HG03342 (cell line): ENCODE measurements at regions not wholly inside any gene's neighbourhood (a gene's known extent, or its start where the extent isn't known, plus 50 kb on each side); places are given as distances from the start of the nearest gene placed in this dataset.

Experiments used
- ATAC-seq: cut with Tn5 transposase; IDR thresholded peaks from one replicate; pipeline ENCODE4 v1.9.1; 2021; ENCODE audit warnings: mild to moderate bottlenecking, moderate library complexity; ENCODE audit not compliant: unreplicated experiment

DNA sequence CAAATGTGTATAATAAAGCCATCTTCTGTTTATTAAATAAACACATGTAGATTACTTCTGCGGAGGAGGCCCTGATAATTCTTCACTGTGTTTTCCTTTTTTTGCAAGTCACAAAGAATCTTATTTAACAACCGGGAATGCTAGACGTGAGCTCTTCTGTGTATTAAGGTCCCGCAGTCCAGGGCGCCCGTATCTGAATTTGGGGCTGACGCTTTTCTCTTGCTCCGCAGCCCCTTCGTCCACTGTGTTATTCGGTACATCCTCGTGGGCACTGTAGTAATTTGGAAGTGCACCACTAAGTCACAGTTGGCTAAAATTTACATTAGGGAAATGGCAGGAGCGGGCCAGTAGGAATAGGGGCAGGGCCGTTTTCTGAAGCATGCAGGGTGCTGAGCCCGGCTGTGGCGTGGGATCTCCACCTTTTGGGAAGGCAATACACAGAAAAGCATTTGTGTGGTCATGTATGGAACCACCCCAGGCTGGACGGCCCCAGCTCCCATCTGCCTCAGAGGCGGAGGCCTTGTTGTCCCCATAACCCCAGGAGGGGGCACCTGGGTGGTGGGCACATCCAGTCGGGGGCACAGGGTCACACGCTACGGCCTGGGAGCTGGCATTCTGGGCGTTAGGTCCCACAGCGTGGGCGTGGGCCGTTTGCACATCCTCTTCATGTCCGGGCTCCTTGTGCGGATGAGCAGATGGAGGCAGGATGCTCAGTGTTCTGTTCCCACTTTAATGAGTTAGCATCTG is 258.7 kb upstream of the IRX4 start:
- no peak for ATAC-seq

GRCh38 chr5:2140501-2141175 is 257.9 kb upstream of the IRX4 start:
- ATAC-seq, result no peak

- no peak for ATAC-seq
Measured at GRCh38 chr5:2139478-2139877, 256.8 kb upstream of the IRX4 start.

- no peak for ATAC-seq
Measured at GRCh38 chr5:2138896-2139295, 256.2 kb upstream of the IRX4 start.

- ATAC-seq, result no peak
Measured at GRCh38 chr5:2137444-2138050, 254.8 kb upstream of the IRX4 start.

DNA sequence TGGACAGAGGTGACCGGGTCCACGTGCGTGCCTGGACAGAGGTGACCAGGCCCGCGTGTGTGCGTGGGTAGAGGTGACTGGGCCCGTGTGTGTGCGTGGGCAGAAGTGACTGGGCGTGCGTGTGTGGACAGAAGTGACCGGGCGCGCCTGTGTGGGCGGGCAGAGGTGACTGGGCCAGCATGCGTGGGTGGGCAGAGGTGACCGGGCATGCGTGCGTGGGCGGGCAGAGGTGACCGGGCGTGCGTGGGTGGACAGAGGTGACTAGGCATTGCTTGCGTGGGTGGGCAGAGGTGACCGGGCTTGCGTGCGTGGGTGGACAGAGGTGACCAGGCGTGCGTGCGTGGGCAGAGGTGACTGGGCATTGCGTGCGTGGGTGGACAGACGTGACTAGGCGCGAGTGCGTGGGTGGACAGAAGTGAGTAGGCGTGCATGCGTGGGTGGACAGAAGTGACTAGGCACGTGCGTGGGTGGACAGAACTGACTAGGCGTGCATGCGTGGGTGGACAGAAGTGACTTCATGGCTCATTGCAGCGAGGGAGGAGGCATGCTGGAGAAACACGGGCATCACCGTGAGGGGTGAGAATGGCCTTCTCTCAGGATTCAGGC is 254.1 kb upstream of the IRX4 start:
- no peak for ATAC-seq

DNA sequence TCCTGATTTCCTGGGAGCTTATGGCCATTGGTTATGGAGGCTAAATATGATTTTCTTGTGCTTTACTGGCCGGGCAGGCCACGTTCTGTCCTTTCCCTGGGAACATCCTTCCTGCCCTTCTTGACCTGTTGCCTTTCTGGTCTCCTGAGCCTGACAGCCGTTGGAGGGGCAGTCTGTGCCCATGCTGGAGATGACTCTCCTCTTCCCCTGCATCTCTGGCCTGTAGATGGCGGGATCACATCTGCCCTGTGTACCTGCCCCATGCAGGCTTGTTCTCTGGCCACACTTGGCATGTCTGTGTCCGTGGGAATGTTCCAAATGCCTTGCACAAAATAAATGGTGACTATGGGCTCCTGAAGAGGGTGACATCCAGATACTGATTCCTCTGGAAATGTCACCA is 253.1 kb upstream of the IRX4 start:
- no peak for ATAC-seq

DNA sequence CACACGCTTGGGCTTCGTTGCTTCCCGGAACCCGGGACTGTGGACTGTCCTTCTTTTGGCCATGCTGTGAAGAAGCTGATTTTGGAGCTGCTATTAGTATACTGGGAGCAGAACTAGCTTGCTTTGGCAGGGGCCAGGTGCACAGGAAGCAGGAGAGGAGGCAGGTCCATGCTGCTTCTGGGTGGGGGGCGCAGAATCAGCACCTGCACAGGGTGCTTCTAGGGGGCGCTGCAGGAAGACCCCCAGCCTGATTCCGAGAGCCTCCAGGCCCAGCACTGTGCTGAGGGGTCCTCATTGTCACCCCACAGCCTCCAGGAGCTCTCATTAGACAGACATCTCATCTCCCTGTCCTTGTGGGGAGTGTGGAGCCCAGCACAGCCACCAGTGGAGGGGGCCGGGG is 252.6 kb upstream of the IRX4 start:
- no peak for ATAC-seq

- ATAC-seq, result no peak
Measured at GRCh38 chr5:2134543-2135292, 252.0 kb upstream of the IRX4 start.

GRCh38 chr5:2133936-2134335 is 251.2 kb upstream of the IRX4 start:
- no peak for ATAC-seq

GRCh38 chr5:2133080-2133479 is 250.4 kb upstream of the IRX4 start:
- ATAC-seq, result no peak

- no peak for ATAC-seq
Measured at GRCh38 chr5:2132497-2132847, 249.7 kb upstream of the IRX4 start.

- ATAC-seq, result no peak
Measured at GRCh38 chr5:2131826-2132496, 249.2 kb upstream of the IRX4 start.

DNA sequence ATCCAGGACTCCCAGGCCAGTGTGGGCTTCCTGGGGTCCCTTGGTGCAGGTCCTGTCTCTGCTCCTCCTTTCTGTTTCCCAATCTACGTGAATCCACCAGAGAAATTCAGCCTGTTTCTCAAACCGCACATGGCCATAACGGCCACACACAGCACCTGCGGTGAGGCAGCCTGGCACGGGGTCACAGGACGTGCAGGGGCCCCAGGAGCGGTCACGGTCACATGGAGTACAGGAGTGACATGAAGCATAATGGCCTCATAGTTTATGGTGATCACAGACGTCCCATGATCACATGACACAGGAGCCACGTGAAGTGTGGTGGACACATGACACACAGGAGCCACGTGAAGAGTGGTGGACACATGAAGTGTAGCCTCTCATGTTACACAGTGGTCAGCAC is 248.5 kb upstream of the IRX4 start:
- ATAC-seq, result no peak

DNA sequence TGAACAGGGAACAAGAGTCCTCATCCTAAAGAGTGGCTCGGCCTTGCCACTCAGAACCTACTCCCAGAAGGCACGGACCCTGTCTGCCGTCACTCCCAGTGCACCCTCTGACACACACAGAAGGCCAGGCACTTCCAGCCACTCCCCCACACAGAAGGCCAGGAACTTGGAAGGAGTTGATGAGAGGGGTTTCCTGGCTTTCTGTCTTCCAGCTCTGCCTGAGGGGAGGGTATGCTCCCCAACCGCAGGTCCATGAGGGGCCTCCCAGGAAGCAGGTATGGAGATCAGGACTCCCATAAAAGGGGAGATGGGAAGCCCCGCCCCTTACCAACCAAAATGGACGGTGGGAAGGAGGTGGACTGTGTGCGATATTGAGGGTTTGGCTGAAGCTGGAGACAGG is 247.6 kb upstream of the IRX4 start:
- no peak for ATAC-seq

DNA sequence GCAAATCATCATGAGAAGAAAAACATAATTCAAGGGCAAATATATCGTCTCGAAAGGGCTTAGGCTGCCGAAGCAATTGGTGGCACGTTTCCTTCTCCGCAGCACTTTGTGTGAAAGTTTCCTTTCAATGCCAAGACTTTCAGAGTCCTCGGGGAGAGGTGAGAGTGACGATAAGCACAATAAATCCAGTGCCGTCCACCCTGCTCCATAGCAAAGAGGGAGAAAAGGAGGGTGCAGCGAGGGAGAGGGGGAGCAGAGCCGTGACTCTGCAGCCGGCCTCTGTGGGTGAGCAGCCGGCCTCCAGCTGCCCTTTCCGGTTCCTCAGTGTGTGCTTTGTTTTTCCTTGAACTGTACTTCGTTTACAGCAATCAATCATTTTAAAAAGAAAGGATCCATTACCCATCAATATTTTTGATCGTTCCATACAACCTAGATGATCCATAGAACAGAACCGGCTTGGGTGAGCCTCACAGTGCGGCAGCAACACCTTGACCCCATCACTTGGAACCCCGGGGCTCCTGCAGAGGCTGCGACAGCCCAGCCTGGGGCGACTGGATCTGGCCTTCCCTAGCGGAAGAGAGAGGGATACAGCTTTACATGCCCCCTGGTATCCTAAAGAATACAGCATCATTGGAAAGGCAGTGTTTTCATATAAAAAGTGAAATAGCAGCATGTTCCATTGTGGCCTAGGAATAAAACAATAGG is 247.0 kb upstream of the IRX4 start:
- no peak for ATAC-seq

- ATAC-seq, result no peak
Measured at GRCh38 chr5:2128686-2129355, 246.1 kb upstream of the IRX4 start.

GRCh38 chr5:2126512-2126911 is 243.8 kb upstream of the IRX4 start:
- ATAC-seq, result no peak

DNA sequence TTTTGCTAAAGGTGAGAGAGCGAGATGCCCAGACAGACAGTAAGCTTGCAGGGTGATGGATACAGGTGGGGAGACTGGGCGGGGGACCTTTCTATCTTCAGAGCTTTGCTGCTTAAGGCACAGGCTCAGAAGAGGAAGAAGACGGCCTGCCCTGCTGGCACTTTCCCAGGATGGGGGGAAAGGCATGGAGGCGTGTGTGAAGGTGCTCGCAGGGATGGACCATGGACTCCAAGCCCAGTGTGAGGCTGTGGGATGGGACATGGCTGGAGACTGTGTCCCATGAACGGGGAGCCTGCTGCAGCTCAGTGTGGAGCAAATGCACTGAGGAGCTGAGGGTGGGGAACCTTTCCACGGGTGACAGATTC is 243.2 kb upstream of the IRX4 start:
- ATAC-seq, result no peak
